ENCODE measurements at regions not wholly inside any gene's neighbourhood (a gene's known extent, or its start where the extent isn't known, plus 50 kb on each side); places are given as distances from the start of the nearest gene placed in this dataset.
A peak's percentile ranks its signal among the peaks of the same experiment; 100 is the strongest.

DNA sequence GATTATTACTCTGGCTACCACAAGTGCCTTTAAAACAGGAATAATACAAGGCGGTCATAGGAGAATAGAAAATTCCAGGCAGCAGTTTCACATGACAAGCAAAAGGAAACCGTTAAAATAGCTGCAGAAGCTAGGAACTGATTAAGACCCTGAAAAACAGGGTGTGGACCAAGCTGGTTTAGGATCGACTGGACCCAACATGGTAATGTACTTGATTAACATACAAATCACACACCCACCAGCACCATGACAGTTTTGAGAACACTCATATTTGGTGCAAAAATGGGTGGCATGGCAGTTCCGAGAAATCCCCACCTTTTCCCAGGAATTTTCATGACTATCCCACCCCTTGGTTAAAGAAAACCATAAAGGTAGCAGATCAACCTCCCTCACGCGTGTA is 51.9 kb upstream of the TMEM163 start:
- DNase-seq (ENCODE audit: low read depth): no peak

DNA sequence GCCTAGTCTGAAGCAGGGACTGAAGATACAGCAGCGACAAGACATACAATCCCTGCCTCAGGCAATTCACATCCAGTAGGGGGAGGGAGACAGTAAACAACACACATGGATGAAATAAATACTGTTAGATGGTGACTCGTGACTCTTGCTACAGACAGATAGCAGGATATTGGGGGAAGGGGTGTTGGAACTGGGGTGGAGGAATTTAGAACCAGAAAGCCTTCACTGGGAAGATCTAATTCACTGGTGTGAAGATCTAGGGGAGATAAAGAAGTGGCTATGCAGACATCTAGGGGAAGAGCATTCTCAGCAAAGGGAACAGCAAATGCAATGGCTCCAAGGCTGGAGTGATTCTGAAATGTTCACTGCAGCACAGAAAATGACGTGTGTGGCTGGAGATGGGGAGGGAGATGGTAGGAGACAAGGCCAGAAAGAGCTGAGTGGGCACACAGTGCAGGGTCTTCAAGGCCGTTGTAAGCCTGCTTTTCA is 52.6 kb upstream of the TMEM163 start:
- peak; percentile 31 for DNase-seq (ENCODE audit: low read depth)

DNA sequence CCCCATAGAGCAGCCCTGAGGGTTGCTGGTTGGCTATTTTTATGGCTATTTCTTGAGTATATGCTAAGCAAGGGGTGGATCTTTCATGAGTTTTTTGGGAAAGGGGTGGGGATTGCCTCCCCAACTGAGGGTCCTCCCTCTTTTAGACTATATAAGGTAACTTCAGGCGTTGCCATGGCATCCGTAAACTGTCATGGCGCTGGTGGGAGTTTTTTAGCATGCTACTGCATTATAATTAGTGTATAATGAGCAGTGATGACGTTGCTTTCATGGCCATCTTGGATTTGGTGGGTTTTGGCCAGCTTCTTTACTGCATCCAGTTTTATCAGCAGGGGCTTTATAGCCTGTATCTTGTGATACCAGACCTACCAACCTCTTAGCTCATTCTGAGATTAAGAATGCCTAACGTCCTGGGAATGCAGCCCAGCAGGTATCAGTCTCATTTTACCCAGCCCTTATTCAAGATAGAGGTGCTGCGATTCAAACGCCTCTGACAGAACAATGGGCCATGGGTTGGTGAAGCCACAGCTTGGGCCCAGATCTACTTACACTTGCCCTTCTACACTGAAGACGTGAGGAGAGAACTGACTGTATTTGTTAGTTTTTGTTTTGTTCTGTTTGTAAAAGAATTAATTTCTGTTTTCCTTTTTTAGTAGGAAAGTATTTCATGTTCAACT is 53.8 kb upstream of the TMEM163 start:
- DNase-seq (ENCODE audit: low read depth): no peak

DNA sequence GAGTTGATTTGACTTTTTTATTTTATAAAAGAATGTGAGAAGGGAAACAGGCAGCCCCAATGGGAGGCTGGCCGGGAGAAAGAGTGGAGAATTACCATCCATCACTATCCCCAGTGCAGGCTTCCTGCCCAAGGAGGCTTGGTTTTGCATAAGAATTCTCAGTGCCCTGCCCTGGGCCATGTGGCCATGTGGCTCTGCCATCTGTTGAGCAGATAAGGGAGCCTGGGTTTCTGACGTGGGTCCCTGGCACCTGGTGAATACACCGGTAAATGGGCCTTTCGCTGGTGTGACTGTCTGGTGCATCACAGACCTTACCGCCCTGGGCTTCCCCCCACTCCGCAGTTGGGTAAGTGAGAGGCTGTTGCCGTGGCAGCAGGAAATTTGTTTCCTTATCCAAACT is 54.5 kb upstream of the TMEM163 start:
- DNase-seq (ENCODE audit: low read depth): no peak

DNA sequence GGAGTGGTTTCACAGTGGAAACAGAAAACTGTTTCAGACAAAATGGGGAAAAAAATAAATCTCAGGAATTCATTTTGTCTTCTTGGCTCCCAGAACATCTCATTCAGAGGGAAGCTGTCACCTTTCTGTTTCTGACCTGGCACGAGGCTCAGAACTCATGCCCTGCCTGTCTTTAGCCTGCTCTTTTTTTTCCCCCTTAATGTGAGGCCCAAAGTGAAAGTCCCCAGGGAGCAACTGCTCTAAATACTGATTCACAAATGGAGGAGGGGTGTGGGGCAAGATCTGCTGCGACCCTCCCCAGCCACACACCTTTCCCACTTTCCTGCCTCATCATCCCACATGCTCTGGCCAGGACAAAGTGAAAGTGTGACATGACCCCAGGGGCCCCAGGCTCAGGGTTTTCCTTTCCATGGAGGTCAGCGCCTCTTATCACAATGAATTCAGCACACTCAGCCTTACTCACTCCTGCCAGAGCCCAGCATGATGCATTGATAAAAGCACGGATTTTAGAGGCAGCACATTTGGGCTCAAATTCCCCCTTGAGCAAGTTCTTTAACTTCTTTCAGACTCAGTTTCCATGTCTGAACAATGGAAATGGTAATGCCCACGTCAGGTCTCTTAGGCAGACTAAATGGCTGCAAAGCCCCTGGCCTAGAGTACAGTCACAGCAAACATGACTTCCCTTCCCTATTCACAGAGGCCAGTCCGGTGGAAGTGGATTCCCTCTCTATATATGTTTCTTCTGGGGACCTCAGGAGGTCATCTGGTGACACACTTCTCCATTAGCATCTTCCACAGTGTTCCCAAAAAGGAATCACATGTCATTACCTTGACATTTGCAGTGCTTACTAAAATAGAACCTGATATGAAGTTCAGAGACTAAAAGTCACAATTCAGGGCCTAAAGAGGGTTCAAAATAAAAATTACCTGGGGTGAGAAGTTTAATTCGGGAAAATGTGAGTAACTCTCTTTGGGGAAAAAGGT is 55.3 kb upstream of the TMEM163 start:
- DNase-seq (ENCODE audit: low read depth): no peak

DNA sequence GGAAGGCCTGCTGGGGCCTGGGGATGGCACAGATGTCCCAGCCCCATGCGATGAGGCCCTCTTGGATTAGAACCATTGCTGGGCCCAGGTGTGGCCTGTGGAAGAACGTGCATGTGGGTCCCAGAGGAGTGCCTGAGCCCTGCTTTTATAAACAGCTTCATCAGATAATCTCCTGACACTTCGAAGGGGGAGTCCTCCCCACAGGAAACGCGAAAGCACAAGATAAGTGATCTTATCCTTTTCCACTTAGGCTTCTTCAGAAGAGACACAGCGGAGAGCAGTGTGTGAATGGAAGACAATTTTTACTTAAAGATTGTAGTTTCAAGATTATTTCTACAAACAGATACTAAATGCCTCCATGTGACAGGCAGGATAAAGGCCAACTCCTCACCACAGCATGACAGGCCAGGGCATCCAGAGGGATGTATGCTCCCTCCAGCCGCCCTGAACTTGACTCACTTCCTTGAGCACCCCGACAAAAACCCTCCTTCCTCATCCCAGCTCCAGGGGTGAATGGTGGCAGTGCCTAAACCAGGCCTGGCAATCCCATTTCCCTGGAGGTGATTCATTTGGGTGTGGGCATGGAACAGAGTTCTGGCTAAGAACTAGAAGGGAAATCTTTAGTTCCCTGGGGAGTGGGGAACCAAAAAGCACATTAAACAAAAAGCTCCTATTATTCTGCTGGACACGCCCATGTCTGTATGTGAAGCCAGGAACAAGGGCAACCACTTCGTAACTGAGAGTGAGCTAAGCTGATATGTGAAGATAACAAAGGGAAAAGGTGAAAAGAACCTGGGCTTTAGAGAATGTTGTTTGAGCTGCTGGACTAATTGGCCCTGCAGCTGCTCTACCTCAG is 56.2 kb upstream of the TMEM163 start:
- no peak for DNase-seq (ENCODE audit: low read depth)

DNA sequence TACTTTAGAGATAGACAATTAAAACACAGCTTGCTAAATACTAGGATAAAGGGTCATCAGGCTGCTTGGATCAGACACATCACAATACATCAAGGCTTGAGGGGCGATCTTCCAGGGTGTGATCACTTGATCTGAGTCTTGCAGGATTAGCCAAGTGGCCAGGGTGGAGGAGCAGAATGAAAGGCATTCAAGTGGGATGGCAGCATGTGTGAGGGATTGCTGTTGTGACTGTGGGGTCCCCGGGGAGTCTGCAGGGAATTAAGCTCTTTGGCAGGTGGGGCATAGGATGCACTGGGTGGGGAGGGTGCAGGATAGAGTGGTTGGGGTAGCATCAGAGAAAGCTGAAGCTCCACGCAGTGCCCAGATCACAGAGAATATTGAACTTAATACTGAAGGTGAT is 58.0 kb upstream of the TMEM163 start:
- no peak for DNase-seq (ENCODE audit: low read depth)

DNA sequence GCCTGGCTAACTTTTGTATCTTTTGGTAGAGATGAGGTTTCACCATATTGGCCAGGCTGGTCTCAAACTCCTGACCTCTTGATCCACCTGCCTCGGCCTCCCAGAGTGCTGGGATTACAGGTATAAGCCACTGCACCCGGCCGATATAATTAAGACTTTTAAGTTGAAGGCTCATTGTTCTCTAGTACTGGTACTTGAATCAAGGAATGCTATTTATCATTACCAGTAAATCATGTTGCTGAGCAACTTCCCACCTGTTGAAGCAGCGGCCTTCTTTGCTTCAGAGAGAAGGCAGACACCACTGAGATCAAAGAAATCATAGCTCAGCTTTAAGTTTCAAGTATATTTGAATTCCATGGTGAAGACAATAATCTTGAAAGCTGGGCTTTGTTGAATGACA is 58.8 kb upstream of the TMEM163 start:
- DNase-seq (ENCODE audit: low read depth): no peak

DNA sequence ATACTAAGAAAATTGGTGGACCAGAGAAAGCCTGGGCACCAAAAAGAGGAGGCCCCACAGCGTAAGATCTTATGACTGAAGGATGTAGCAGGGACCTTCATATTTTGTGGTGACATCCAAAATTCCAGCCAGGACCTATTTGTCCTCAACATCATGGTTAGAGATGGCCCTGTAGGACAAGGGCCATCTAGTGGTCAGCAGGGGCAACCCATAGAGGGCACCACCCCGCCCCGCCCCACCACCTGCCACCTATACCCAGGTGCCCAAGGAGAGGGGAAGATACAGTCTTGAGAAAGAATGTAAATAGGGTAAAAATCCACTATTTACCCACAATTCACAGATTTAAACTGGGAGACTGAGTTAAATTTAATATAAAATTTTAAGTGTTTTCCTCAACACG is 59.6 kb upstream of the TMEM163 start:
- no peak for DNase-seq (ENCODE audit: low read depth)

DNA sequence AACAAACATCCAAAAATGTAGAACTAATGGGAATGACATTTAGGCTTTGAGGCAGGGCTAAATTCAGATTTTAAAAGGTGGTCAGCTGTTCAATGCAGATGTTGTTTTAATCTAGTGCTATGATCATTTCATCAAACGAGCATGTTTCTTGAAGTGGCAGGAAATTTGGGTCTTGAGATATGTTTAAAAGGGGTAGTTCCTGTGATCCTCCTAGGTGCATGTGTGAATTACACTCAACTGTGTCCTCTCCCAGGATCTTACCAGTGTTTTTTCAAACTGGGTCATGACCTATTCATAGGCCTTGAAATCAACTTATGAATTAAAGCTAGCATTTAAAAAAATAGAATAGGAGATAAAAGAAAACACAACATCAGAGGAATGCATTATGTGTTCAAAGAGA is 57.4 kb upstream of the ACMSD start:
- no peak for DNase-seq (ENCODE audit: low read depth)

DNA sequence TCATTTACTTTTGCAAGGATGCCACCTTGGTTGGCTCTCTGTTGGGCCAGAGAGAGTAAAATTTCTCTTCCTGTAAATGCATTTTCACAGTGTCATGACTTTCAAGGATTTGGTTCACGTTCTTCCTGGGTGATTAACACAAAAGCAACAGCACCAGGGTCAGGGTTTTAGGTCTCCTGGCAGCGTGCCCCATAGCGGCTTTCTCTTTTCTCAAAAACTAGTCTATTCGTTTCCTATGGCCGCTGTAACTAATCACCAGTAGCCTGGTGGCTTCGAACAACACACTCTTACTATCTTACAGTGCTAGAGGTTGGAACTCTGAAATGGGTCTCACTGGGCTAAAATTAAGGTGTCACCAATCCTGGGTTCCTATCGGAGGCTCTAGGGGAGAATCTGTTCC is 56.3 kb upstream of the ACMSD start:
- no peak for DNase-seq (ENCODE audit: low read depth)

DNA sequence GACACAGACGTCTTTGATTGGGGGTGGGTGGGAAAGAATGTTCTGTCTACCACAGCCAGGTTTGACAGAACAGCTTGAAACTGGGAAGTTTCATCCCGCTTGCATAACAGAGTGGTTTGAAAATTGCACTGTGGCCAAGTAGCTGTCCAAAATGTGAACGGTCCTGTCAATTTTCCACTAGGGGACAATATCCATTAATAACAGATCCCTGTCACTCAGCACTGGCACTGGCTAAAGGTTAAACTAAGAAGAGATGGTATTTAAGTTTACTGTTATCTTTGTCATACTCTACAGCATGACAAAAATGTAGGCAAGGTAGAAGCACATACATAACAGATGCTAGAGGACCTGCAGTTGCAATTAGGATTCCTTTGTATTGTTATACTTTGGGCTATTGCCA is 55.6 kb upstream of the ACMSD start:
- DNase-seq (ENCODE audit: low read depth): peak; percentile 79

DNA sequence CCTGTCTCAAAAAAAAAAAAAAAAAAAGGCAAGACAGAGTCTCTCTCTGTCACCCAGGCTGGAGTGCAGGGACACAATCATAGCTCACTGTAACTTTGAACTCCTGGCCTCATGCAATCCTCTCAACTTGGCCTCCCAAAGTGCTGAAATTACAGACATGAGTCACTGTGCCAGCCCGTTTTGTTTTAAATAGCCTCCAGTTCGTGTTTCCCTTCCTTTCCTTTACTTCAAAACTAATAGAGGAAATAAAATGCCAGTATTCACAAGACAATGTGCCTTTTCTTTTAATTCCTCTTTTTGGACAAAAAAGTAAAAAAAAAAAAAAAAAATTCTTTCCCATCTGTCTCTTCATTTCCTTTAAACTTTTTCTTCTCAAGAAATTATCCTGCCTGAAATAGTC is 54.5 kb upstream of the ACMSD start:
- DNase-seq (ENCODE audit: low read depth): no peak

DNA sequence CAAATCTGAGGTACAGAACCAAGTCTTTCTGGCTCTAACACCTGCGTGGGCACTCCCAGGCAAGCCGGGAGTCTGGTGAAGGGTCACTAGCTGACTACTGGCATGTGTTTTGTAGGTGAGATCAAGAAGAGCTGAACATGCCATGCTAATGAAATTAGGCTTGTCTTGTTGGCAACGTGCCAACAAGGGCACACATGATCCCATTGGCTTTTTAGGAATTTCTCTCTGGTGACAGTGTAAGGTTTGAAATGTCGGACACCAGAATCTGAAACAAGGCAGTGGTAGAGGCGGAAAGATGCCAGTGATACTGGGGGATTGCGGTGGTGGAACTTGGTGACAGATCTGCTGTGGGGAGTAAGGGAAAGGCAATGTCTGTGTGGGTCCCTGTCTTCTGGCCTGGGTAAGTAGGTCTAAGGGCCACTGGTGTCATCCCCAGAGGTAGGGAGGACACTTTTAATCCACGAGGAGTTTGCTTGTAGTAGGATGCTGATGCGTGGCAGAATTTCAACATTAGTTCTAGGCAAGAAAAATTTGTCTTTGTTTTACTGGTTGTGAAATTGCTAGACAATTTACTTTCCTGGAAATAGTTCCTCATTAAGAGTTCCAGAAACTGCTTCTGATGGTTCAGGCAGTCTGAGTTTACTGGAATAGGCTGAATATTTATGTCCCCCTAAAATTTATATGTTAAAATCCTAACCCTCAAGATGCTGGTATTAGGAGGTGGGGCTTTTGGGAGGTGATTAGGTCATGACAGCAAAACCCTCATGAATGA is 52.6 kb upstream of the ACMSD start:
- DNase-seq (ENCODE audit: low read depth): no peak

DNA sequence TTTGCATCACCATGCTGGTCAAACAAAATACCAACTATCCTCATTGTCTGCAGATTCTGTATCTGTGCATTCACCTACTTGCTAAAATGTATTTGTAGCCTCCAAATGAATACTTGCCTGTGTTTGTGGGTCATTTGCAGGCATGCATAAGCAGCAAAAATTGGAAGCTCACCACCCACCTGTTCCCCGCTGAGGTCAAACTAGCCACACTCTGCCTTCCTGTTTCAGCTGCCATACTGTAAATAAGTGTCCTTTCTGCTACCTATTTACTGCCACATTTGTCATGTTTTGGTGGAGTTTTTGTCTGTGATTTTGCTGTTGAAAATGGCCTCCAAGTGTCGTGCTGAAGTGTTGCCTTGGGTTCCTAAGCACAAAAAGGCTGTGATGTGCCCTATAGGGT is 50.0 kb upstream of the ACMSD start:
- DNase-seq (ENCODE audit: low read depth): no peak
